Mesendoderm (in vitro differentiated cells): ENCODE measurements at regions not wholly inside any gene's neighbourhood (a gene's known extent, or its start where the extent isn't known, plus 50 kb on each side); places are given as distances from the start of the nearest gene placed in this dataset.
"Not testable (repeated sequence)": the region's sequence is repeated elsewhere in the genome, so short reads cannot be mapped to it uniquely, and the experiment has no call there.

ENCODE experiments used
- DNase-seq: peaks from one replicate; pipeline ENCODE4 v3.0.0; 2013
- H2AK5ac ChIP-seq: 2 replicates; pipeline ENCODE4 v1.6.1; 2013; ENCODE audit warnings: low read length, inconsistent platforms
- H2BK120ac ChIP-seq: 2 replicates; pipeline ENCODE4 v1.6.1; 2013; ENCODE audit warnings: low read depth, mild to moderate bottlenecking, low read length, moderate library complexity, mixed read lengths
- H2BK15ac ChIP-seq: replicated peaks from 2 replicates; pipeline ENCODE4 v1.6.1; 2013; ENCODE audit warnings: low read depth, mild to moderate bottlenecking, moderate library complexity
- H2BK5ac ChIP-seq: 2 replicates; pipeline ENCODE4 v1.6.1; 2013; ENCODE audit warnings: low read length, inconsistent platforms
- H3K18ac ChIP-seq: 2 replicates; pipeline ENCODE4 v1.6.1; 2013; ENCODE audit warnings: mild to moderate bottlenecking, low read length, mixed read lengths
- H3K23ac ChIP-seq: one replicate; pipeline ENCODE4 v1.6.1; 2013; ENCODE audit warnings: low read length
- H3K27ac ChIP-seq: 2 replicates; pipeline ENCODE4 v1.5.1; 2013; ENCODE audit warnings: low read depth, mild to moderate bottlenecking, inconsistent platforms, low read length, moderate library complexity
- H3K27me3 ChIP-seq: 2 replicates; pipeline ENCODE4 v1.6.1; 2013; ENCODE audit warnings: low read length, control low read depth, mild to moderate bottlenecking, inconsistent platforms; ENCODE audit not compliant: insufficient read depth, poor library complexity
- H3K36me3 ChIP-seq: 2 replicates; pipeline ENCODE4 v1.6.1; 2013; ENCODE audit warnings: low read length, inconsistent platforms; ENCODE audit not compliant: control insufficient read depth, insufficient read depth
- H3K4ac ChIP-seq: one replicate; pipeline ENCODE4 v1.6.1; 2013; ENCODE audit warnings: low read depth, mild to moderate bottlenecking, low read length, moderate library complexity
- H3K4me1 ChIP-seq: 2 replicates; pipeline ENCODE4 v1.6.1; 2013; ENCODE audit warnings: low read depth, low read length, inconsistent platforms; ENCODE audit not compliant: control insufficient read depth
- H3K4me2 ChIP-seq: 2 replicates; pipeline ENCODE4 v1.6.1; 2013; ENCODE audit warnings: low read length
- H3K4me3 ChIP-seq: 2 replicates; pipeline ENCODE4 v1.5.1; 2013; ENCODE audit warnings: mild to moderate bottlenecking, low read length
- H3K56ac ChIP-seq: one replicate; pipeline ENCODE4 v1.6.1; 2013; ENCODE audit warnings: low read length
- H3K79me1 ChIP-seq: 2 replicates; pipeline ENCODE4 v1.6.1; 2013; ENCODE audit warnings: low read length, inconsistent platforms
- H3K79me2 ChIP-seq: 2 replicates; pipeline ENCODE4 v1.6.1; 2013; ENCODE audit warnings: mild to moderate bottlenecking, low read length; ENCODE audit not compliant: control insufficient read depth, insufficient read depth
- H3K9ac ChIP-seq: 2 replicates; pipeline ENCODE4 v1.6.1; 2013; ENCODE audit warnings: low read length, inconsistent platforms
- H4K5ac ChIP-seq: one replicate; pipeline ENCODE4 v1.6.1; 2013; ENCODE audit warnings: low read length
- H4K8ac ChIP-seq: one replicate; pipeline ENCODE4 v1.6.1; 2013; ENCODE audit warnings: low read depth, mild to moderate bottlenecking, control low read depth, low read length, moderate library complexity
- WGBS: extraction: QIAGEN DNeasy Blood & Tissue Kit; methylation state at CpG from one replicate; pipeline ENCODE4 v1.1.7; 2013; ENCODE audit warnings: low lambda C conversion rate, missing lambda C conversion rate; ENCODE audit not compliant: insufficient coverage; ENCODE audit errors: extremely low coverage; 5-methylcytosine and 5-hydroxymethylcytosine counted together

DNA sequence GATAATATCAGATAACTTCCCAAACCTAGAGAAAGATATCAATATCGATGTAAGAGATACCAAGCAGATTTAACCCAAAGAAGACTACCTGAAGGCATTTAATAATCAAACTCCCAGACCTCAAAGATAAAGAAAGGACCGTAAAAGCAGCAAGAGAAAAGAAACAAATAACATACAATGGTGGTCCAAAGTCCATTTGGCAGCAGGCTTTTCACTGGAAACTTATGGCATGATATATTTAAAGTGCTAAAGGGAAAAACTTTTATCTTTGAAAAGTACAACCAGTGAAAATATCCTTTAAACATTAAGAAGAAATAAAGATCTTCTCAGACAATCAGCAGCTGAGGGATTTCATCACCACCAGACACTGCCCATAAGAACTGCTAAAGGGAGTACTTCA, 812.7 kb upstream of the ADAMTS5 start:
- H3K23ac ChIP-seq, result no peak overlapping the region
- H3K36me3 ChIP-seq, result no peaks in the 10 kb centered on the region
- no peaks in the 10 kb centered on the region for H3K79me2 ChIP-seq
- no peak overlapping the region for H2BK120ac ChIP-seq
- no peak overlapping the region for H3K56ac ChIP-seq
- no peak for DNase-seq
- H3K4me1 ChIP-seq, result no peaks in the 10 kb centered on the region
- H3K9ac ChIP-seq, result no peak overlapping the region
- H3K18ac ChIP-seq, result no peak overlapping the region
- H3K27me3 ChIP-seq, result no peaks in the 10 kb centered on the region
- no CpG with 5 or more reads among the region's 2 CpGs for WGBS
- H3K4me3 ChIP-seq, result no peak overlapping the region
- H2BK15ac ChIP-seq, result no peak overlapping the region
- no peak overlapping the region for H4K8ac ChIP-seq
- no peak overlapping the region for H2AK5ac ChIP-seq
- no peaks in the 10 kb centered on the region for H3K79me1 ChIP-seq
- no peak overlapping the region for H3K27ac ChIP-seq
- no peak overlapping the region for H3K4ac ChIP-seq
- H4K5ac ChIP-seq, result no peak overlapping the region
- no peak overlapping the region for H3K4me2 ChIP-seq
- H2BK5ac ChIP-seq, result no peak overlapping the region

DNA sequence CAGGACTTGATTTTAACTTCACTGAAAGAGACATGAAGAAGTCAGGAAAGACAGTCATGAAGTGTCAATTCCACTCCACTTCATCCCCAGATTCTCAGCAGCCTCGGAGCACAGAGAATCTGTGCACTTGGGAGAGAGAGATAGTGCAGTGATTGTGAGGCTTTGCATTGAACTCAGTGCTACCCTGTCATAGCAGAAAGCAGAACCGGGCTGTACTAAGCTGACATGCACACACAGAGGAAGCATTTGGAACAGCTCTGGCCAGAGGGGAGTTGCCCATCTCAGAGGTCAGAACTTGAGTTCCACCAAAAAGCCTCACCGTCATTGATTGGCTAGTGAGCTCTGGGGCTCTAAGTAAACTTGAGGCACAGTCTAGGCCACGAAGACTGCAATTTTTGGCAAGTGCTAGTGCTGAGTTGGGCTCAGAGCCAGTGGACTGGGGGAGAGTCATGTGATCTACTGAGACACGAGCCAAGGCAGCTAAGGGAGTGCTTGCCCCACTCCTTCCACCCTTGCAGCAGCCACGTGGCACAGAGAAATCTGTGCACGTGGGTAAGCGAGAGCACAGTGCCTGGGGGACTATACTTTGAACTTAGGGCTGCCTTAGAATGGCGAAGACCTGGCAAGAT, 810.2 kb upstream of the ADAMTS5 start:
- Histone ChIP-seq H3K36me3 (no peaks in the 10 kb centered on the region), H2AK5ac (no peak overlapping the region), H3K4ac (no peak overlapping the region), H2BK5ac (no peak overlapping the region), H3K4me3 (no peak overlapping the region), H2BK15ac (no peak overlapping the region), H3K4me2 (no peak overlapping the region), H4K8ac (no peak overlapping the region), H3K79me2 (no peaks in the 10 kb centered on the region), H3K9ac (no peak overlapping the region), H3K23ac (no peak overlapping the region), H3K4me1 (no peaks in the 10 kb centered on the region), H3K27ac (no peak overlapping the region), H3K56ac (no peak overlapping the region), H2BK120ac (no peak overlapping the region), H3K27me3 (no peaks in the 10 kb centered on the region), H3K18ac (no peak overlapping the region), H3K79me1 (no peaks in the 10 kb centered on the region), H4K5ac (no peak overlapping the region)
- WGBS, result no CpG with 5 or more reads among the region's 9 CpGs
- no peak for DNase-seq

DNA sequence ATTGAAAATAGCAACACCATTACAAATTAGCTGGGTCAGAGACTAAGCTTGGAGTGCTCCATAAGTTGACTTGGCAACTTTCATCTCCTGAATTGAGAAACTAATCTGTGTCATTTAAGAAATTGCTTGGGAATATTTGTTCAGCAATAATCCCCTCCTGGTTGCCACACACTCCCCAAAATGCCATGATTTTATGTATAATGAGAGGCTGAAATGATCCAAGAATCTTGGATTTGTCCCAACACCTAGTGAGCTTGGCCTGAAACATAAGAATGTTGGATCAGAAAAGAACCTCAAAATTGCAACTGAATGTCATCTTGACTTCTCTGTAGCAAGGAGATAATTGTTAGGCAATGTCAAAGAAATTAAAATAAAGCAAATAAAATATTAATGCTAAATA, 805.9 kb upstream of the ADAMTS5 start:
- H2AK5ac ChIP-seq, result no peak overlapping the region
- DNase-seq, result no peak
- no peak overlapping the region for H3K27ac ChIP-seq
- H3K23ac ChIP-seq, result no peak overlapping the region
- no peak overlapping the region for H3K4ac ChIP-seq
- no peak overlapping the region for H3K9ac ChIP-seq
- H4K8ac ChIP-seq, result no peak overlapping the region
- no peak overlapping the region for H2BK120ac ChIP-seq
- no peak overlapping the region for H2BK15ac ChIP-seq
- no peak overlapping the region for H3K56ac ChIP-seq
- no peaks in the 10 kb centered on the region for H3K27me3 ChIP-seq
- no peak overlapping the region for H3K4me3 ChIP-seq
- H2BK5ac ChIP-seq, result no peak overlapping the region
- no peaks in the 10 kb centered on the region for H3K79me2 ChIP-seq
- no peaks in the 10 kb centered on the region for H3K79me1 ChIP-seq
- no peak overlapping the region for H3K4me2 ChIP-seq
- no peak overlapping the region for H3K18ac ChIP-seq
- no peak overlapping the region for H4K5ac ChIP-seq
- no peaks in the 10 kb centered on the region for H3K4me1 ChIP-seq
- no peaks in the 10 kb centered on the region for H3K36me3 ChIP-seq

DNA sequence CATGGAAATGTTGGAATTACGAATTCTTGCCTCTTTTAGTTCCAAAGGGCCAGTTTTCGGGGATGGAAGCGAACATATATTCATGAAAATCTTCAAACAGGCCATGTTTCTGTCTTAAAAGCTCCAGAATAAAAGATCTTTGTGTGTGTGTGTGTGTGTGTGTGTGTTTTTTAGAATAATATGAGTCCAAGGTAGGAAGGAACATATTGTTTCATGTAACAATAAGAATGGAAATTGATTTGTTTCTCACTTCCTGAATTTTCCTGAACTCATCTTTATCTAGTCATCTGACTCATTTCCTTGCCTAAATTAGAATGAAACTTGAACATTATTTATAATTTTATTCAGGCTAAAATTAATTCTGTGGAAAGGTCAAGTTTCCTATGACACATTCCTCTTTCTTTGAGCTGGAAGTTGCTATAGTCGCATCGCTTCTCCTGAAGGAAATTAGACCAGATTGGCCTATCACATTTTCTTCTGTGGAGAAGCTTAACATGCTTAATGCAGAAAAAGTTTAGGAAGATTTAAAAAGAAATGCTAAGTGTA, 805.1 kb upstream of the ADAMTS5 start:
- Histone ChIP-seq H3K27ac (no peak overlapping the region), H3K79me1 (no peaks in the 10 kb centered on the region), H3K36me3 (no peaks in the 10 kb centered on the region), H3K4me1 (no peaks in the 10 kb centered on the region), H3K27me3 (no peaks in the 10 kb centered on the region), H3K4me2 (no peak overlapping the region), H3K79me2 (no peaks in the 10 kb centered on the region), H3K9ac (no peak overlapping the region), H3K4me3 (no peak overlapping the region), H2BK120ac (no peak overlapping the region), H4K8ac (no peak overlapping the region), H2BK5ac (no peak overlapping the region), H3K4ac (no peak overlapping the region), H2BK15ac (no peak overlapping the region), H3K23ac (no peak overlapping the region), H3K56ac (no peak overlapping the region), H4K5ac (no peak overlapping the region), H2AK5ac (no peak overlapping the region), H3K18ac (no peak overlapping the region)
- WGBS, result no CpG with 5 or more reads among the region's 5 CpGs
- DNase-seq, result no peak

DNA sequence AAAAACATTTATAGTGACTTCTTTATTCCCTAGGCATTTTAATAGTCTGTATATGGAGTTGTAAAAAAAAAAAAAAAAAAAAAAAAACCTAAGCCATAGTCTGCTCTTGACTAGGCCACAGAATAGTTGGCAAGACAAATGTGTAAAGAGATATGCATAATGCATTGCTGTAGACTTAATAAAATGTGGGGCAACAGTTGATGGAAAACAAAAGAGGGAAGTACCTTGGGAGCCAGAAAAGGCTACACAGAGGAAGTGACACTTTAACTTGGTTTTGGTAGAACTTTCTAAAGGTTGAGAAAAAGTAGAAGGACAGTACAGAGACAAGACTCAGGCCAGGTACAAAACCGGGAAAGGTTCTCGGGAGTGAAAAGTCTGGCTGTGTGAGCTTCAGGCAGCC, 802.9 kb upstream of the ADAMTS5 start:
- DNase-seq, result no peak
- Histone ChIP-seq H3K4me3 (no peak overlapping the region), H4K5ac (no peak overlapping the region), H3K56ac (no peak overlapping the region), H2BK5ac (no peak overlapping the region), H3K4ac (no peak overlapping the region), H3K36me3 (no peaks in the 10 kb centered on the region), H3K79me1 (no peaks in the 10 kb centered on the region), H3K9ac (no peak overlapping the region), H2AK5ac (no peak overlapping the region), H2BK15ac (no peak overlapping the region), H3K27ac (no peak overlapping the region), H2BK120ac (no peak overlapping the region), H3K23ac (no peak overlapping the region), H3K4me1 (no peaks in the 10 kb centered on the region), H4K8ac (no peak overlapping the region), H3K18ac (no peak overlapping the region), H3K79me2 (no peaks in the 10 kb centered on the region), H3K4me2 (no peak overlapping the region), H3K27me3 (no peaks in the 10 kb centered on the region)
- no CpG with 5 or more reads among the region's 2 CpGs for whole genome bisulfite sequencing

DNA sequence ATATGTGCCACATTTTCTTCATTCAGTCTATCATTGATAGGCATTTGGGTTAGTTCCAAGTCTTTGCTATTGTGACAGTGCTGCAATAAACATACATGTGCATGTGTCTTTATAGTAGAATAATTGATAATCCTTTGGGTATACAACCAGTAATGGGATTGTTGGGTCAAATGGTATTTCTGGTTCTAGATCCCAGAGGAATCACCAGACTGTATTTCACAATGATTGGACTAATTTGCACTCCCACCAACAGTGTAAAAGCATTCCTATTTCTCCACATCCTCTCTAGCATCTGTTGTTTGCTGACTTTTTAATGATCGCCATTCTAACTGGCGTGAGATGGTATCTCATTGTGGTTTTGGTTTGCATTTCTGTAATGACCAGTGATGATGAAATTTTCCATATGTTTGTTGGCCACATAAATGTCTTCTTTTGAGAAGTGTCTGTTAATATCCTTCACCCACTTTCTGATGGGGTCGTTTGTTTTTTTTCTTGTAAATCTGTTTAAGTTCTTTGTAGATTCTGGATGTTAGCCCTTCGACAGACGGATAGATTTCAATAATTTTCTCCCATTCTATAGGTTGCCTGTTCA, 801.3 kb upstream of the ADAMTS5 start:
- no CpG with 5 or more reads among the region's 5 CpGs for WGBS

More for the DNA sequence above, 801.3 kb upstream of the ADAMTS5 start:
- not testable (repeated sequence) for H4K5ac ChIP-seq, H2AK5ac ChIP-seq, H3K79me2 ChIP-seq, H3K9ac ChIP-seq, DNase-seq, H2BK15ac ChIP-seq, H3K23ac ChIP-seq, H3K36me3 ChIP-seq, H4K8ac ChIP-seq, H2BK120ac ChIP-seq, H3K4me1 ChIP-seq, H3K79me1 ChIP-seq, H3K18ac ChIP-seq, H3K4me2 ChIP-seq, H3K56ac ChIP-seq, H3K27me3 ChIP-seq, H3K4me3 ChIP-seq, H2BK5ac ChIP-seq, H3K27ac ChIP-seq, H3K4ac ChIP-seq
